GM12878 (cell line): ENCODE measurements at regions not wholly inside any gene's neighbourhood (a gene's known extent, or its start where the extent isn't known, plus 50 kb on each side); places are given as distances from the start of the nearest gene placed in this dataset.

Source experiments
- ATAC-seq: fragments of 200-7000 bp; cut with Tn5 transposase; 3 replicates; pipeline ENCODE4 v1.9.1; 2020; ENCODE audit warnings: mild to moderate bottlenecking, moderate library complexity
- BruUV-seq: library from RNA; stranded (reverse); fragments of 400-500 nt; replicated peaks from 2 replicates; lab custom pipeline; 2021; lab: Mats Ljungman, UMichigan
- CTCF ChIA-PET: fragments of 300-600 bp; sonication (Branson Sonifier 250); formaldehyde crosslinking; extraction: SDS; loops from one replicate; lab custom pipeline; 2021; ENCODE audit warnings: inconsistent platforms; lab: Yijun Ruan, JAX
- POLR2A ChIA-PET: fragments of 350-600 bp; formaldehyde crosslinking; extraction: SDS; loops from one replicate; lab custom pipeline; 2021; ENCODE audit warnings: inconsistent platforms; lab: Charles Lee
- RAD21 ChIA-PET: fragments of 300-600 bp; sonication (Branson Sonifier 250); formaldehyde crosslinking; loops from one replicate; lab custom pipeline; 2023; ENCODE audit warnings: antibody characterized with exemption; ENCODE audit not compliant: unreplicated experiment; lab: Charles Lee
- SMC1A ChIA-PET: fragments of 300-600 bp; sonication (Branson Sonifier 250); formaldehyde crosslinking; loops from one replicate; lab custom pipeline; 2023; ENCODE audit not compliant: unreplicated experiment, uncharacterized antibody; lab: Charles Lee
- DNase-seq: peaks from one replicate; pipeline ENCODE4 v3.0.0-alpha.2; 2011; ENCODE audit warnings: low read depth, low spot score
- FAIRE-seq: peaks from 3 replicates; lab custom pipeline; 2011; peaks lifted over from hg19 to GRCh38; lab: Jason Lieb, UNC
- H2AFZ ChIP-seq: 2 replicates; pipeline ENCODE4 v1.6.0; 2011; ENCODE audit warnings: low read depth, low read length, control low read depth; ENCODE audit not compliant: control insufficient read depth
- H3K27ac ChIP-seq: 2 replicates; pipeline ENCODE4 v1.5.1; 2011; ENCODE audit warnings: control low read depth; ENCODE audit not compliant: control insufficient read depth, insufficient read depth
- H3K27me3 ChIP-seq, 2 experiments: replicated peaks in 1 of 2; 2 replicates each; pipeline versions ENCODE4 v1.6.0 to v1.6.1; 2011; ENCODE audit warnings: low read length in 1 of 2; ENCODE audit not compliant: control insufficient read depth in 2 of 2, insufficient read depth in 2 of 2
- H3K36me3 ChIP-seq, 2 experiments: 2 replicates each; pipeline ENCODE4 v1.5.1; 2011; ENCODE audit warnings: low read length in 1 of 2; ENCODE audit not compliant: control insufficient read depth in 2 of 2, insufficient read depth in 2 of 2
- H3K4me1 ChIP-seq: 2 replicates; pipeline ENCODE4 v1.6.1; 2011; ENCODE audit warnings: mild to moderate bottlenecking, low read length, moderate library complexity, mixed read lengths; ENCODE audit not compliant: control insufficient read depth, insufficient read depth
- H3K4me2 ChIP-seq: 2 replicates; pipeline ENCODE4 v1.6.0; 2011; ENCODE audit warnings: control low read depth; ENCODE audit not compliant: control insufficient read depth, insufficient read depth
- H3K4me3 ChIP-seq: fragments of 200-600 bp; sonication (generic); 2 replicates; pipeline ENCODE4 v1.5.1; 2016
- H3K79me2 ChIP-seq: 2 replicates; pipeline ENCODE4 v1.6.0; 2011; ENCODE audit warnings: low read length; ENCODE audit not compliant: control insufficient read depth, insufficient read depth
- H3K9ac ChIP-seq: 2 replicates; pipeline ENCODE4 v1.8.0; 2011; ENCODE audit warnings: low read length, control low read depth, mixed read lengths; ENCODE audit not compliant: control insufficient read depth, insufficient read depth
- H3K9me3 ChIP-seq: replicated peaks from 3 replicates; pipeline ENCODE4 v1.5.1; 2011; ENCODE audit warnings: mild to moderate bottlenecking, low read length; ENCODE audit not compliant: control insufficient read depth, insufficient read depth
- H4K20me1 ChIP-seq: 2 replicates; pipeline ENCODE4 v1.6.0; 2011; ENCODE audit not compliant: control insufficient read depth, insufficient read depth
- ATF2 ChIP-seq: IDR thresholded peaks from 2 replicates; pipeline ENCODE4 v1.6.1; 2012; ENCODE audit warnings: low read length, inconsistent platforms
- BMI1 ChIP-seq: fragments of 450-650 bp; IDR thresholded peaks from 2 replicates; pipeline ENCODE4 v1.6.1; 2016; ENCODE audit warnings: mild to moderate bottlenecking, moderate library complexity, borderline replicate concordance
- CHD1 ChIP-seq: IDR thresholded peaks from 2 replicates; pipeline ENCODE4 v1.6.1; 2012; ENCODE audit warnings: low read depth, low read length, improper control_type of control experiment
- DPF2 ChIP-seq: fragments of 450-650 bp; IDR thresholded peaks from 2 replicates; pipeline ENCODE4 v1.6.1; 2017; ENCODE audit warnings: mild to moderate bottlenecking
- HSF1 ChIP-seq: fragments of 150-350 bp; IDR thresholded peaks from 2 replicates; pipeline ENCODE4 v1.6.1; 2014; ENCODE audit warnings: mild to moderate bottlenecking, low read depth, low read length
- JUNB ChIP-seq: IDR thresholded peaks from 2 replicates; pipeline ENCODE4 v1.6.1; 2016; ENCODE audit warnings: antibody characterized with exemption, mild to moderate bottlenecking
- JUND ChIP-seq: IDR thresholded peaks from 2 replicates; pipeline ENCODE4 v1.6.1; 2012; ENCODE audit warnings: low read depth, mild to moderate bottlenecking, low read length, improper control_type of control experiment, moderate library complexity
- LARP7 ChIP-seq: fragments of 450-650 bp; IDR thresholded peaks from 2 replicates; pipeline ENCODE4 v1.6.1; 2017; ENCODE audit warnings: mild to moderate bottlenecking
- MEF2B ChIP-seq: fragments of 450-650 bp; IDR thresholded peaks from 2 replicates; pipeline ENCODE4 v1.6.1; 2018; ENCODE audit warnings: mild to moderate bottlenecking, moderate library complexity; ENCODE audit not compliant: partially characterized antibody, poor library complexity, severe bottlenecking
- MXI1 ChIP-seq: fragments of 150-350 bp; IDR thresholded peaks from 2 replicates; pipeline ENCODE4 v1.6.1; 2011; ENCODE audit warnings: low read depth, mild to moderate bottlenecking, inconsistent platforms, low read length, improper control_type of control experiment
- PML ChIP-seq: IDR thresholded peaks from 2 replicates; pipeline ENCODE4 v1.6.1; 2012; ENCODE audit warnings: low read length, inconsistent platforms
- RB1 ChIP-seq: fragments of 450-650 bp; formaldehyde crosslinking; IDR thresholded peaks from 2 replicates; pipeline ENCODE4 v1.6.1; 2017; ENCODE audit warnings: mild to moderate bottlenecking, borderline replicate concordance
- RELA ChIP-seq: fragments of 450-650 bp; IDR thresholded peaks from 2 replicates; pipeline ENCODE4 v1.8.0; 2014; ENCODE audit warnings: borderline replicate concordance; ENCODE audit not compliant: partially characterized antibody
- REST ChIP-seq: IDR thresholded peaks from 2 replicates; pipeline ENCODE4 v1.6.1; 2012; ENCODE audit warnings: mild to moderate bottlenecking, low read depth, low read length
- RUNX3 ChIP-seq: IDR thresholded peaks from 2 replicates; pipeline ENCODE4 v1.6.1; 2012; ENCODE audit warnings: low read length, inconsistent platforms
- STAT1 ChIP-seq: fragments of 450-650 bp; conservative IDR thresholded peaks from 2 replicates; pipeline ENCODE4 v1.6.1; 2014; ENCODE audit warnings: antibody characterized with exemption, mild to moderate bottlenecking
- YY1 ChIP-seq: IDR thresholded peaks from 2 replicates; pipeline ENCODE4 v1.6.1; 2011; ENCODE audit warnings: low read depth, mild to moderate bottlenecking, low read length
- ZNF24 ChIP-seq: fragments of 450-650 bp; IDR thresholded peaks from 2 replicates; pipeline ENCODE4 v1.6.1; 2017; ENCODE audit warnings: antibody characterized with exemption, mild to moderate bottlenecking
- WGBS: methylation state at CpG from one replicate; pipeline ENCODE4 v1.1.6; 2016; ENCODE audit warnings: low lambda C conversion rate; ENCODE audit not compliant: insufficient replicate concordance, insufficient coverage; ENCODE audit errors: missing lambda C conversion rate; 5-methylcytosine and 5-hydroxymethylcytosine counted together
- in situ Hi-C: fragments of 300-500 bp; cut with MboI; formaldehyde crosslinking; loops from 9 replicates; pipeline ENCODE4 v1.14.3; 2018; ENCODE audit warnings: mixed read lengths
- intact Hi-C: fragments of 100-400 bp; cut with micrococcal nuclease; formaldehyde crosslinking; loops from one replicate; pipeline ENCODE4 v1.14.2; 2022; ENCODE audit not compliant: unreplicated experiment

- RAD21 ChIA-PET, result no interaction called here
- POLR2A ChIA-PET, result no interaction called here
- 29% methylated on average over 3 of the region's 3 CpGs for WGBS
Measured at GRCh38 chr2:238696786-238697185, 151.1 kb upstream of the TWIST2 start.

More at GRCh38 chr2:238696786-238697185, 151.1 kb upstream of the TWIST2 start:
- FAIRE-seq (no peak), DNase-seq (no peak), ATAC-seq (no peak)
- ChIA-PET SMC1A (no interaction called here), CTCF (interaction anchor here (1.2 kb wide), 1 partner anchor 177 kb away, joined by 3 read pairs; no protein-coding TSS in a partner anchor)
- no peak for TF ChIP-seq RELA
- TF ChIP-seq JUNB, result no peak
- TF ChIP-seq HSF1, result no peak
- TF ChIP-seq RUNX3, result no peak
- TF ChIP-seq MXI1, result no peak
- no peak for TF ChIP-seq PML
- no peak for TF ChIP-seq DPF2
- no peak for TF ChIP-seq JUND
- no peak for TF ChIP-seq MEF2B
- TF ChIP-seq BMI1, result no peak
- TF ChIP-seq ATF2, result no peak
- no peak for TF ChIP-seq YY1
- no peak for TF ChIP-seq CHD1
- TF ChIP-seq STAT1, result no peak
- no peak for TF ChIP-seq LARP7
- no peak for TF ChIP-seq REST
- TF ChIP-seq RB1, result no peak
- no peak for TF ChIP-seq ZNF24
- in situ Hi-C loops (no loop called here), intact Hi-C loops (no loop called here)
- no peak overlapping the region for H3K9ac ChIP-seq
- no peak overlapping the region for H3K27ac ChIP-seq
- no peaks in the 10 kb centered on the region for H3K4me1 ChIP-seq
- H2AFZ ChIP-seq, result no peak overlapping the region
- H3K27me3 ChIP-seq, result no peaks in the 10 kb centered on the region; a peak in 1 of 4 replicates
- no peak overlapping the region for H3K4me3 ChIP-seq
- no peaks in the 10 kb centered on the region for H3K9me3 ChIP-seq
- no peaks in the 10 kb centered on the region for H3K79me2 ChIP-seq
- H3K4me2 ChIP-seq, result no peak overlapping the region
- no peaks in the 10 kb centered on the region for H4K20me1 ChIP-seq
- BruUV-seq, result no TSS peak
- no peaks in the 10 kb centered on the region for H3K36me3 ChIP-seq
